ENCODE measurements at regions not wholly inside any gene's neighbourhood (a gene's known extent, or its start where the extent isn't known, plus 50 kb on each side); places are given as distances from the start of the nearest gene placed in this dataset.
A peak's percentile ranks its signal among the peaks of the same experiment; 100 is the strongest.

- BruUV-seq (replicated peaks), result no TSS peak
- Histone ChIP-seq H3K9ac (ENCODE audit: low read length) (no peak overlapping the region), H3K79me2 (ENCODE audit: low read length) (no peaks in the 10 kb centered on the region), H4K20me1 (ENCODE audit: low read length) (no peaks in the 10 kb centered on the region), H3K27ac (ENCODE audit: low read length) (no peak overlapping the region), H3K9me2 (replicated peaks; ENCODE audit: low read length) (no peaks in the 10 kb centered on the region), H3K36me3 (ENCODE audit: low read depth, low read length) (no peaks in the 10 kb centered on the region), H3K4me3 (ENCODE audit: low read length) (no peak overlapping the region), H3K27me3 (ENCODE audit: low read length) (no peaks in the 10 kb centered on the region), H2AFZ (ENCODE audit: low read length) (no peak overlapping the region), H3F3A (ENCODE audit: low read length, unreplicated experiment) (no peaks in the 10 kb centered on the region), H3K4me2 (ENCODE audit: low read length) (no peak overlapping the region), H3K9me3 (ENCODE audit: low read length) (no peaks in the 10 kb centered on the region), H3K4me1 (ENCODE audit: insufficient read depth, low read length) (peaks cover 11% of the 10 kb centered on the region; the same call in 1 of the 2 replicates)
- CTCF ChIA-PET, result no interaction called here
- ATAC-seq (peak; percentile 25; the same call in 1 of the 2 replicates), DNase-seq (peak; percentile 60)
- TF ChIP-seq EZH2phosphoT487 (IDR thresholded peaks at IDR 0.05; ENCODE audit: borderline replicate concordance, low read length) (no peak), EZH2 (IDR thresholded peaks at IDR 0.05; ENCODE audit: low read length, unreplicated experiment) (no peak), CTCF (conservative IDR thresholded peaks at IDR 0.05; ENCODE audit: low read depth, low read length) (no peak)
- intact Hi-C loops (cut with micrococcal nuclease), result loop anchor here (5.0 kb wide), 1 partner anchor 221 kb away; no protein-coding TSS in a partner anchor
- POLR2A ChIA-PET (ENCODE audit: unreplicated experiment), result no interaction called here
Measured at GRCh38 chr2:173446722-173447121, 92.0 kb downstream of the CDCA7 start.

GRCh38 chr2:173448938-173449471 is 94.3 kb downstream of the CDCA7 start:
- Histone ChIP-seq H3K36me3 (ENCODE audit: low read depth, low read length) (no peaks in the 10 kb centered on the region), H3K4me2 (ENCODE audit: low read length) (peak overlapping the region; percentile 81), H3K27ac (ENCODE audit: low read length) (peak overlapping the region; percentile 35; the same call in 1 of the 2 replicates), H3K27me3 (ENCODE audit: low read length) (no peaks in the 10 kb centered on the region), H3K9me3 (ENCODE audit: low read length) (no peaks in the 10 kb centered on the region), H3K9ac (ENCODE audit: low read length) (peak overlapping the region; percentile 37), H3K4me1 (ENCODE audit: insufficient read depth, low read length) (peaks cover 11% of the 10 kb centered on the region; the same call in 1 of the 2 replicates), H3F3A (ENCODE audit: low read length, unreplicated experiment) (no peaks in the 10 kb centered on the region), H2AFZ (ENCODE audit: low read length) (peak overlapping the region; percentile 93), H3K79me2 (ENCODE audit: low read length) (no peaks in the 10 kb centered on the region), H4K20me1 (ENCODE audit: low read length) (no peaks in the 10 kb centered on the region), H3K4me3 (ENCODE audit: low read length) (peak overlapping the region; percentile 60), H3K9me2 (replicated peaks; ENCODE audit: low read length) (no peaks in the 10 kb centered on the region)
- ChIA-PET CTCF (interaction anchor here (0.5 to 1.6 kb wide), 7 partner anchors 17 to 890 kb away, joined by 3 to 28 read pairs (median 5); no protein-coding TSS in a partner anchor), POLR2A (ENCODE audit: unreplicated experiment) (no interaction called here)
- TF ChIP-seq EZH2phosphoT487 (IDR thresholded peaks at IDR 0.05; ENCODE audit: borderline replicate concordance, low read length), result no peak
- TF ChIP-seq CTCF (conservative IDR thresholded peaks at IDR 0.05; ENCODE audit: low read depth, low read length), result peak; percentile 86
- peak; percentile 95 for DNase-seq
- BruUV-seq (replicated peaks), result no TSS peak
- intact Hi-C loops (cut with micrococcal nuclease), result loop anchor here (1.0 to 5.0 kb wide), 3 partner anchors 47 to 218 kb away; no protein-coding TSS in a partner anchor
- peak; percentile 96 for ATAC-seq

- Histone ChIP-seq H3K9ac (ENCODE audit: low read length) (no peak overlapping the region), H3K4me1 (ENCODE audit: insufficient read depth, low read length) (peaks cover 11% of the 10 kb centered on the region; the same call in 1 of the 2 replicates), H3F3A (ENCODE audit: low read length, unreplicated experiment) (no peaks in the 10 kb centered on the region), H3K36me3 (ENCODE audit: low read depth, low read length) (no peaks in the 10 kb centered on the region), H3K9me3 (ENCODE audit: low read length) (no peaks in the 10 kb centered on the region), H3K4me3 (ENCODE audit: low read length) (no peak overlapping the region), H3K79me2 (ENCODE audit: low read length) (no peaks in the 10 kb centered on the region), H3K4me2 (ENCODE audit: low read length) (no peak overlapping the region), H3K9me2 (replicated peaks; ENCODE audit: low read length) (no peaks in the 10 kb centered on the region), H3K27me3 (ENCODE audit: low read length) (no peaks in the 10 kb centered on the region), H3K27ac (ENCODE audit: low read length) (no peak overlapping the region), H2AFZ (ENCODE audit: low read length) (0 out of 2 replicates have a peak overlapping the region, but pooled peaks have one; percentile 11), H4K20me1 (ENCODE audit: low read length) (no peaks in the 10 kb centered on the region)
- TF ChIP-seq EZH2 (IDR thresholded peaks at IDR 0.05; ENCODE audit: low read length, unreplicated experiment) (no peak), EZH2phosphoT487 (IDR thresholded peaks at IDR 0.05; ENCODE audit: borderline replicate concordance, low read length) (no peak), CTCF (conservative IDR thresholded peaks at IDR 0.05; ENCODE audit: low read depth, low read length) (no peak)
- intact Hi-C loops (cut with micrococcal nuclease), result loop anchor here (5.0 to 10.0 kb wide), 2 partner anchors 104 to 296 kb away; no protein-coding TSS in a partner anchor
- ChIA-PET POLR2A (ENCODE audit: unreplicated experiment) (no interaction called here), CTCF (no interaction called here)
- ATAC-seq, result no peak
- DNase-seq, result no peak
- no TSS peak for BruUV-seq (replicated peaks)
Measured at GRCh38 chr2:173451118-173451517, 96.4 kb downstream of the CDCA7 start.

All from PC-3 (cell line).